HG03342 (cell line): ENCODE measurements at regions not wholly inside any gene's neighbourhood (a gene's known extent, or its start where the extent isn't known, plus 50 kb on each side); places are given as distances from the start of the nearest gene placed in this dataset.

Source experiments
- ATAC-seq: cut with Tn5 transposase; IDR thresholded peaks from one replicate; pipeline ENCODE4 v1.9.1; 2021; ENCODE audit warnings: mild to moderate bottlenecking, moderate library complexity; ENCODE audit not compliant: unreplicated experiment

- ATAC-seq = no peak
Measured at GRCh38 chr1:208536212-208536611, 292.0 kb upstream of the PLXNA2 start.

DNA sequence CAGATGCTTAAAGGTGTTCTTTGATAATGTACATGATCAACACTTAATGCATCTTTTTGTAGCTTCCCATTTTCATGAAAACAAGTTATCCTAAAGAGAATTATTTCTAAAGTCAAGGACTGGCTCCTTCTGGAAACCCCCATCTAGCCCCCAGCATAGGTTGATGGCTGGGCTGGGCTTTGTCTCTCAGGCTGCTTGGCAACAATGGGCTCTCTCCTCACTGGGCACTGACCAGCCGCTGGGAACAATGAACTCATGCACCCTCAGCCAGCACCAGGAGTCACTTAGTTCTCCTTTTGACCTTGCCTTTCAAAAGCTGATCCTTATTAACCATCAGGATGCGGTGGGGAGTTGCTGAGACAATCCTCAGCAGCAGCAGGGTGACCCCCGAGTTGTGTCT is 293.0 kb upstream of the PLXNA2 start:
- ATAC-seq = no peak

DNA sequence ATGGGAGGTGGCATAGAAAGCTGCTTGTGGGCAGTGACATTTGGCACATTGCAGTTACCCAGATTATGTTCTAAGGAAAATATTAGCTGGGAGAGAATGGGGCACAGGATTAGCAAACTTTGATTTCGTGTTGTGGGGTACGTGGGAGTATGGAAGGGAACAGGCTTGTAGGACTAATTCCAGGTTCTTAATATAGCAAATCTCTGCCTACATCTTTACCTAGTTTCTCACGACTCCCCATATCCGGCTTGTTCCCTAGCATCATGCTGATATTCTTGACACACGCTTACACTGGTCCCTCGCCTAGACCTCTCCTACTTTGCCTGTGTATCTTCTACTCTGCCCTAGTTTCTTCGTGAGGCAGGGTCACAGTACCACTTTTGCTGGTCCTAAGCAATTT is 293.9 kb upstream of the PLXNA2 start:
- ATAC-seq = no peak

DNA sequence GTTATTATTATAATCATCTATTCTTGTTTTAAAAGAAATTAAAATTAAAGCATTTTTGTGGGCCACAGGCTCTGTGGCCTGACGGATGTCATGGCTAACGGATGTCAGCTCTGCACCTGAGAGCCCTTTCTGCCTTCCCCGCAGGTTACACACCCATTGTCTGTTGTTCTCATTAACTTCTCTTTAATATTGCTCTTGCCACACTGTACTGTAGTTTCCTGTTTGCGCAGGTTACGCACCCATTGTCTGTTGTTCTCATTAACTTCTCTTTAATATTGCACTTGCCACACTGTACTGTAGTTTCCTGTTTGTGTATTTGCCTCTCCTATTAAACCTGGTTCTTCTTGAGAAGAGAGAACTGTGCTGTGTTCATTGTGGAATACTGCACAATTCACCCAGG is 294.4 kb upstream of the PLXNA2 start:
- no peak for ATAC-seq

DNA sequence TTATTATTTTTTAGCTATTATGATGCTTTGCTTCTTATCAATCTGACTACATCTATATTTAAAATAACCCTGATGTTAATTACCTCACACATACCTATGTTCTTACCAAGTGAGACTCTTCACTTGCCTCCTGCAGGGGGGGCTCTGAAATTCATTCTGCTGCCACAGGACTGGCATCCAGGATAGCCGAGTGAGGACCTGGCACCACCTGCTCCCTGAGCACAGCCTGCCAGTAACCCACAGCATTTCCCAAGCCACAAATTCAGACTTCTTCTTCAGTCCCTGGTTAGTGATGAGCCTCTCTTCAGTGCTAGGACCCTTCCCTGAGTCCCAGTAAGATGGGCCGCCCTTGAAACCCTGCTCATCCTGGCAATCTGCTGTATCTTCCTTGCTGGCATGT is 296.5 kb upstream of the PLXNA2 start:
- ATAC-seq = no peak

GRCh38 chr1:208541225-208541855 is 297.2 kb upstream of the PLXNA2 start:
- ATAC-seq = no peak

DNA sequence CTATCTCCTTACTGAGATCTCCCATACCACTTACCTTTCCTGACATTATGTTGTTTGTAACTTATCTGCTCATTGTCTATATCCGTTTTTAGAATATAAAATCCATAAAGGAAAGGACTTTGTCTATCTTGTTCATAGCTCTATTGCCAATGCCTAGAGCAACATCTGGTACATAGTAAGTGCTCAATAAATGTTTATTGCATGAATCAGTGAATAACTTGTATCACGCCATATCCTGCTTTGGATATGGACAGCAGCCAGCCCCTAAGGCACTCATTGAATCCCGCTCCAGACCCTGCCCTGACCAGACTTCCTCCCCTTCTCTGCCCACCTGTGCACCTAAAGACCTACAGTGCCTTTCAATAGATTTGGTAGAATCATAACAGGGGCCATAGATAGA is 298.1 kb upstream of the PLXNA2 start:
- ATAC-seq = no peak

GRCh38 chr1:208544053-208544452 is 299.9 kb upstream of the PLXNA2 start:
- no peak for ATAC-seq

DNA sequence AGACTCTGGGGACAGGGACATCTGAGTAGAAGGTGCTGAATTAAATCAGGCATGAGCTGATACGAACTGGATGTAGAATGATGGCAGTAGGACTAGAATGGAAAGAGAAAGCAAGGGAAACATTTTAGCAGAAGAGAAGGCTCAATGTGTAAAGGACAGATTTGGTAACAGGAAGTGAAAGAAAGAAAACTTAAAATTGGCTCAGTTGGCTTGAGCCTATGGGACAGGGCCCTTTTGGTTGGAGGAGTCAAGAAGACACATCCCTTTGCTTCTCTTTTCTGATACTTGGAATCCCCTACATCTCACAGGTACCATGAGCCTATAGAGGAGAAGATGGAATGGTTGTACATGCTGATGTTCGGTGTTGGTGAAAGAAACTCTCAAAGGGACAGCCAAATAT is 300.6 kb upstream of the PLXNA2 start:
- no peak for ATAC-seq

GRCh38 chr1:208551024-208551423 is 306.8 kb upstream of the PLXNA2 start:
- ATAC-seq = no peak

- ATAC-seq = no peak
Measured at GRCh38 chr1:208551633-208552320, 307.6 kb upstream of the PLXNA2 start.

DNA sequence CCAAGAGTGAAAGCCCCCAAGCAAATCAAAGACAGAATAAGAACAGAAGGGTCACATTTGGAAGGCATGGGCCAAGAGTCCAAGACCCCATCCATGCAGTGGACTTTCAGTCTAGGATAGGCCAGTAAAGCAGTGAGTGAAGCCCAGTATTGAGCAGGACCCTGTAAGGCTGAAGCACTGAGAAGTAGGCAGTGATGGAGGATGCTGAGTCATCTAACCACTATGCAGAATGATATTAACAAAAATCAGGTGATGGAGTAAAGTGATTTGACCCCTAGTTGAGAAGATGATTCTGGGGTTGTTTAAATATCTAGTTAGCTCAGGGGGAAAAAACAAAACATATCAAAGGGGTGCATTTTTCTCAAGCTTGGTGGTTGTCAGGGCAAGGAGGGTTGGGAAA is 308.7 kb upstream of the PLXNA2 start:
- ATAC-seq = no peak

GRCh38 chr1:208556461-208556860 is 312.3 kb upstream of the PLXNA2 start:
- no peak for ATAC-seq

DNA sequence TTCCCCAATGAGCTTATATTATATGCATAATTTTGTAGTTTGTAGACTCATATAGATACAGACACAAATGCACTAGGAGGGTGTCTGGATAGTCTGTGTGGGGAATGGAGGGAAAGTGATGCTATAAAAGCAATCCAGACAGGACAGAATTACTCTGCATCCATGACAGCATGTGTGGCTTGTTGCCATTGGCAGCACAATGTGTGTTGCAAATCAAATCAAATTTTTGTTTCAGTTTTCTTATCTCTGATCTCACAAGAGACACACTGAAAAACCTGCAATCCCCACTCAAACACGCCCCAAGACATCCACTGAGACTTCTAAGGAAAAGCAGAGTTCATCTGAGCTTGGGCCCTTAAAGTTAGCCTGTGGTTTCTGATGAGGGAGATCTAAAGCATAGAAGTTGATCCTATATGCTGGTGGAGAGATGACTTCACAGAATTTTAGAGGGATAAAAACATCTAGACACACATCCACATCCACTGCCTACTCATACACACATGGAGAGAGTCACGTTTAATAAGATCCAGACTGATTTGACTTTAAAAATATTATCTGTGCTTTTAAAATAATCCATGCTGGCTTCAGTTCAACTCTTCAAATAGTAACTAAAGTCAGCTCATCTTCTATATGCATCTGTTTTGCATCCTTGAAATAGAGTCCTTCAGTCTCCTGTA is 313.0 kb upstream of the PLXNA2 start:
- ATAC-seq = no peak

GRCh38 chr1:208557723-208558094 is 313.5 kb upstream of the PLXNA2 start:
- no peak for ATAC-seq

GRCh38 chr1:208559597-208560329 is 315.6 kb upstream of the PLXNA2 start:
- no peak for ATAC-seq

DNA sequence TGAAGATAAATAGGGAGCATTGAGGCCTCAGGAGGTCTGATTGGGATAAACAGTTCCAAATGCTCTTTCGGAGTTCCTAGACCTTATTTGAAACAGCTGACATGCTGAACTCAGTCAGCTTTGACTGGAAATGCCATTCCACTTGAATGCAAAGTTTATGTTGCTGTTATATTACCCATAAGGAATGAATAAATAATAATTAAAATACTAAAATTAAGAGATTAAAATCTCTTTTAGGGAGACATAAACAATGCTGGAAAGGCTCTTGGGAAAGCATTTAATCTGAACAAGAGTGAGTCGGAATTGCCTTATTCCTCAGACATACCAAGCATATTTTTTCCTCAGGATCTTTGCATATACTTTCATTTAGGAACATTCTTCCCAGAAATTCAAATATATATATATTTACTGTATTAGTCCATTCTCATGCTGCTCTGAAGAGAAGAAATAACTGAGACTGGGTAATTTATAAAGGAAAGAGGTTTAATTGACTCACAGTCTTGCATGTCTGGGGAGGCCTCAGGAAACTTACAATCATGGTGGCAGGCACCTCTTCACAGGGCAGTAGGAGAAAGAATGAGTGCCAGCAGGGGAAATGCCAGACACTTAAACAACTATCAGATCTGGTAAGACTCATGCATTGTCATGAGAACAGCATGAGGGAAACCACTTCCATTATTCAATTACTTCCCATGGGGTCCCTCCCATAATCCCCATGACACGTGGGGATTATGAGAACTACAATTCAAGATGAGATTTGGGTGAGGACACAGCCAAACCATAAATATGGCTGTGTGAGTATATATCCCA is 318.2 kb upstream of the PLXNA2 start:
- ATAC-seq = no peak

DNA sequence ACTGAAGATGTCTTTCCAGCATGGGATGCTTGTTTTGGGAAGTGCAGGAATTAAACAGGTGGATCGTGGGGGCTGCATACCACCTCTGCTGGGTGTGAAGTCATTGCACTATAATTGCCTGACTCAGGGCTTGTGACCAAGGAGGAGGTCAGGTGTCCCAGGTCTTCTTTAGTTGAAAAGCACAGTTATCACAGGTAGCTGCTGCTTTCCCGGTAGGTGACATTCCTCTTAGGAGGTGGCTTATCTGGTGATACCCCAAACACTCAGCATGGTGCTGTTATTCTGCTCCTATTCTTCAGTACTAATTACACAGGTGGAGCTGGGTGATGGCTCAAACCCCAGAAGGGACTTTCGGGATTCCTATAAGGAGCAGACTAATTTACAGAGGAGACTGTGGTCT is 320.3 kb upstream of the PLXNA2 start:
- ATAC-seq = no peak

DNA sequence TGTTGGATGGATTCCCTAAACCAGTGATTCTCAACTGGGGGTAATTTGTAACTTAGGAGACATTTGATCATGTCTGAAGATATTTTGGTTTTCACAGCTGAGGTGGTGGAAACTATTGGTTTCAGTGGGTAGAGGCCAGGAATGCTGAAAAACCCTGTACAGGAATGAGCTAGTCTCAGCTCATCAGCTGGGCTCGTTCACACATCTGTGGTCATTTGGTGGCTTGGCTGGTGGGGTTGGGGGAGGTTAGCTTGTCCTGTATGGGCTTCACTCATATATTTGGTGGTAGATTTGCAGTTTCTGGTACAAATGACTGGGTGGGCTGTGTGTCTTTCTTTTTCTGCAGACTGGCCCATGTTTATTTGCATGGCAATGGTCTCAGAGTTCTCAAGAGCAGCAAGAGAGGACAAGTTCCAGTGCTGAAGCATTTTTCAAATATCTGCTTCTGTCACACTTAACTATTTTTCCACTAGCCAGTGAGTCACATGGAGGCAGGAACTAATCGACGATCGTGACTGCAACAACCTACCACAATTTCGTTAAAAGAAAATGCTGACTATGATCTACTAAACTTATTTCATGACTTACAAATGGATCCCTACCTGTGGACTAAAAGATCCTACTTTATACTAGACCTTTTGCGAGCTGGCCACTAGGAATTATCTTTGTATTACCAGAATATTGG is 321.7 kb upstream of the PLXNA2 start:
- ATAC-seq = no peak

- no peak for ATAC-seq
Measured at GRCh38 chr1:208569181-208569580, 325.0 kb upstream of the PLXNA2 start.
